DMS53 (cell line): ENCODE measurements at regions not wholly inside any gene's neighbourhood (a gene's known extent, or its start where the extent isn't known, plus 50 kb on each side); places are given as distances from the start of the nearest gene placed in this dataset.

Source experiments
- DNase-seq: peaks from one replicate; lab custom pipeline; 2025; lab: John Stamatoyannopoulos, UW

DNA sequence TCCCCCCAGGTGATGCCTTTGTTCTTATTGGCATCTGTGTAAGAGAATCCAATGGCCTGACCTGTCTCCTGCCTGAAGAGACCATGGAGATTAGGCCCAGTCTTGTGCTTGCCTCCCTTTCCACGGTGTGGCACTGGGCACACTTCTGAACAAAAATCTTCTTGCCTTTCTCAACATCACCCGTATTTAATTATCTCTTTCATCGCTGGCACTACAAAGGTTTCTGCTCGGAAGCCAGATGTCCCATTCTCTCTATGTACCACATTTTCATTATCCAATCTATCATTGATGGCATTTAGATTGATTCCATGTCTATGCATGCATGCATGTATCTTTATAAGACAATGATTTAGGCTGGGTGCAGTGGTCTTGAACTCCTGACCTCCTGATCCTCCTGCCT is 74.3 kb downstream of the SLC25A15 start:
- no peak for DNase-seq

DNA sequence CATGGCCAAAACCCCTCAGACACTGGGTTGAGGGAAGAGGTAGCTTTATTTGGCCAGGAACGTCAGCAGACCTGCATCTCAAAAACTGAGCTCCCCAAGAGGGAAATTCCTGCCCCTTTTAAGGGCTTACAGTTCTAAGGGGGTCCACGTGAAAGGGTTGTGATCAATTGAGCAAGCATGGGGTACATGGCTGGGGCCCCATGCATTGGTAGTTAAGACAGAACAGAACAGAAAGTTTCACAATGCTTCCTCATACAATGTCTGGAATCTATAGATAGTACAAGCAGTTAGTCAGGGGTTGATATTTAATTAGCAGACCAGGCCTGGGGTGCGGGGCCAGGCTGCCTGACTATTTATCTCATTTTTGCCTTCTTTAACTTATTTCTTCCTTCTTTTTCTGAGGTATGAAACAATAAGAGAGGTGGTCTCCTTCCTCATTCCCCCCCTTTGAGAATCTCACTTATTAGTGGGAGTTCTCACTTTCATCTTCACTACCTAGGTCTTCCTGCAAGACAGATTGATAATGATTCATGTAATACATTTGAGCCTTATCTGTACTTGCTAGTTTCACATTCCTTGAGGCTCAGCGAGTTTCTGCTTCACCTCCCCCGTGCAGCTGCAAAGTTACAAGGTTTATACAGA is 84.8 kb downstream of the SLC25A15 start:
- peak; percentile 30 for DNase-seq

DNA sequence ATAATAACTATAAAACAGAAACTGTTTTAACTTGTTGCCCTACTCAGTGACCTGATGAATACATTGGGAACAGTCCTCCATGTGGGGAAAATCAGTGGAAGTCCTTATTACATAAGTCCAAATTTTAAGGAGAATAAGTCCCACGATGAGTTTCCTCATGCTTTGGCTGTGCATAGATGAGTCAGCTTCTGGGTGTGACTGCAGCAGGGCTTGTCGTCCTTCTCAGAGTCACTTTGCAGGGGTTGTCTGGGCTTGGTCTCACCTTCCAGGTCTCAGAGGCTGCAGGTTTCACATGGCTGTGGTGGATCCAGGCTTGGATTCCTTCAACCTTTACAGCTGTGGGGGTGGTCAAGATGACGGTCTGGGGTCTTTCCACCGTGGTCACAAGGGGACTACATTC is 85.6 kb downstream of the SLC25A15 start:
- no peak for DNase-seq

DNA sequence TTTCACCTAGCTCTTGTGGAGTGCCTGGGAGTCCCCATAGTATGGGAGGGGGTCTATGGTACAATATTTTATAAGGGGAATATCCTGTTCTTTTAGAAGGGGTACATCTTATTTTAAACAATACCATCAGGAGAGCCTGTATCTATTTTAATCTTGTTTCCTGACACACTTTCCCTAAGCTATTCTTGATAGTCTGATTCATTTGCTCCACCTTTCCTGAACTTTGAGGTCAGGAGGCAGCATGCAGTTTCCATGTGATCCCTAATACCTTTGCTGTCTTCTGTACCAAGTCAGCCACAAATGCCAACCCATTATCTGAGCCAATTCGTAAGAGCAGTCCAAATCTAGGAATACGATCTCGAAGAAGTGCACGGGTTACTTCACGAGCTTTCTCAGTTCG is 86.2 kb downstream of the SLC25A15 start:
- no peak for DNase-seq

DNA sequence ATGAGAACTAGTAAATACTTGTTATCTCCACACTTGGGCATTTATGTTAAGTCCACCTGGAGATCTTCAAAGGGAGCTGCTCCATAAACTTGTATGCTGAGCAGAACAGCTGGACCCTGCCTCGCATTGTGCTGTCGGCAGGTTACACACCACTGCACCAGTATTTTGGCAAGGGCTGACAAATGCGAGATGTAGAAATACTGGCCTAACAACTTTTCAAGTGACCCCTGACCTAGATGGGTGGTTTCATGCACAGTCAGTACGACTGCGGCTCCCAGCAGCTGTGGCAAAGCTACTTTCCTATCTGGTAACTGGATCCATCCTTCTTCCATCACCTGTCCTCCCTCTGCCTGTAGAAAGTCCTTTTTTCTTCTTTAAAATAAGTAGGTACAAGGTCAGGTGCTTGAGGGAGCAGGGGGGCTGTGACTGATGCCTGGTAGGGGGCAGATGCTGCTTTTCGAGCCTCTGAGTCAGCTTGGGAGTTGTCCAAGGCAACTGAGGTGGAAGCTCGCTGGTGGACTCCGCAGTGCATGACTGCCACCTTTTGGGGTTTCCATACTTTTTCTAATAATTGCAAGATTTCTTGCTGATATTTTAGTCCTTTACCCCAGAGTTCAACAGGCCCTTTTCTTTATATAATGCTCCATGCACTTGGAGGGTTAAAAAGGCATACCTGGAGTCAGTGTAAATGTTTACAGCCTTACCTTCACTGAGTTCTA is 86.8 kb downstream of the SLC25A15 start:
- DNase-seq = peak; percentile 70

DNA sequence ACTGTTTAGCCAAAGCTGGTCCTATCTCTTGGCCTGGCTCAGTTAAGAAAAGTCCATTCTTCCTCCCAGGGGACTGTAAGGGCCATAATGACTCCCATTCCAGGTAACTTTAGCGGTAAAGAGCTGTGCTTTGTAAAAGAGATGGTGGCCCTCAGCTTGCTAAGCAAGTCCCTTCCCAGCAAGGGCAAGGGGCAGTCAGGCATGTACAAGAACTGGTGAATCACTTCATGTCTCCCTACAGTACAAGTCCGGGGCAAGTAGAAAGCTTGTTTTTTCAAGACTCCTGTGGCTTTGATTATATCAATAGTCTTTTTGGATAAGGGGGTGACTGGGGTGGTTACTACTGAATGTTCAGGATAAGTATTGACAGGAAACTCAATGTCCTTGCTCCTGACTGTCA is 88.9 kb downstream of the SLC25A15 start:
- no peak for DNase-seq

DNA sequence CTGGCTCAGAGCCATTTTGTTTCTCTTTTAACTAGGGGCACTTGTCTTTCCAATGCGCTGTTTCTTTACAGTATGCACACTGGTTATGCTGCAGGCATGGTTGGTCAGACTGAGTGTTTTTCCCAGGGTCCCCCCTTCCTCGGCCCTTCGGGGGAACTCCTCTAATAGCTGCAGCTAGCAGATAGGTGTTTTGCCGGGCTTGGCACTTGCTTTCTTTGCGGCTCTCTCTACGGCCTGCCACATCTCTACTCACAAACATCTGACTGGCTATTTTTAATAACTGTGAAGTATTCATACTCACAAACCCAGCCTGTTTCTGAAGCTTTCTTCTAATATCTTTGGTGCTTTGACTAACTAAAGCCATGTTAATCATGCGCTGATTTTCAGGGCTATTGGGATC is 89.4 kb downstream of the SLC25A15 start:
- no peak for DNase-seq
